ENCODE measurements at regions not wholly inside any gene's neighbourhood (a gene's known extent, or its start where the extent isn't known, plus 50 kb on each side); places are given as distances from the start of the nearest gene placed in this dataset.
A peak's percentile ranks its signal among the peaks of the same experiment; 100 is the strongest.

- peaks cover 0 to 23% (median 20%) of the 10 kb centered on the region in 5 donors for H3K27me3 Mint-ChIP-seq
- peaks cover 0 to 5% (median under 1%) of the 10 kb centered on the region in 4 donors for H3K4me1 Mint-ChIP-seq
- POLR2A ChIA-PET: no interaction called here
- H3K9me3 Mint-ChIP-seq: peaks cover 0 to 13% (median 0%) of the 10 kb centered on the region in 9 donors
- no peak overlapping the region for H3K27ac Mint-ChIP-seq
- DNase-seq: no peak
- H3K36me3 Mint-ChIP-seq: peaks cover 0 to 1% (median 0%) of the 10 kb centered on the region in 3 donors
- no peak for ATAC-seq
- no peak overlapping the region for H3K4me3 Mint-ChIP-seq
Measured at GRCh38 chr22:47376322-47376700, 613.9 kb downstream of the TBC1D22A start.

- POLR2A ChIA-PET: no interaction called here
- Mint-ChIP-seq H3K4me1 (peaks cover 0 to 4% (median under 1%) of the 10 kb centered on the region in 4 donors), H3K27me3 (peaks cover 0 to 28% (median 18%) of the 10 kb centered on the region in 5 donors), H3K4me3 (no peak overlapping the region), H3K36me3 (peaks cover 0 to 1% (median 0%) of the 10 kb centered on the region in 3 donors), H3K9me3 (peaks cover 0 to 13% (median 0%) of the 10 kb centered on the region in 9 donors), H3K27ac (no peak overlapping the region)
- DNase-seq: no peak
- ATAC-seq: no peak
Measured at GRCh38 chr22:47375621-47376321, 613.3 kb downstream of the TBC1D22A start.

GRCh38 chr22:47374901-47375575 is 612.6 kb downstream of the TBC1D22A start:
- ATAC-seq: no peak
- no peak for DNase-seq
- Mint-ChIP-seq H3K27ac (no peak overlapping the region), H3K4me1 (peaks cover 0 to 3% (median under 1%) of the 10 kb centered on the region in 4 donors), H3K4me3 (no peak overlapping the region), H3K9me3 (peaks cover 0 to 13% (median 0%) of the 10 kb centered on the region in 9 donors), H3K36me3 (peaks cover 0 to 1% (median 0%) of the 10 kb centered on the region in 3 donors), H3K27me3 (peaks cover 0 to 35% (median 20%) of the 10 kb centered on the region in 5 donors)
- POLR2A ChIA-PET: no interaction called here

- peaks cover 0 to 3% (median under 1%) of the 10 kb centered on the region in 4 donors for H3K4me1 Mint-ChIP-seq
- H3K36me3 Mint-ChIP-seq: peaks cover 0 to 1% (median 0%) of the 10 kb centered on the region in 3 donors
- no peak overlapping the region for H3K27ac Mint-ChIP-seq
- POLR2A ChIA-PET: no interaction called here
- H3K4me3 Mint-ChIP-seq: no peak overlapping the region
- peaks cover 0 to 39% (median 20%) of the 10 kb centered on the region in 5 donors for H3K27me3 Mint-ChIP-seq
- ATAC-seq (no peak), DNase-seq (no peak)
- H3K9me3 Mint-ChIP-seq: peaks cover 0 to 13% (median 0%) of the 10 kb centered on the region in 9 donors
Measured at GRCh38 chr22:47374273-47374771, 611.9 kb downstream of the TBC1D22A start.

- Mint-ChIP-seq H3K4me1 (peaks cover 0 to 1% (median under 1%) of the 10 kb centered on the region in 4 donors), H3K36me3 (peaks cover 0 to 1% (median 0%) of the 10 kb centered on the region in 3 donors), H3K4me3 (no peak overlapping the region), H3K27me3 (peaks cover 0 to 39% (median 22%) of the 10 kb centered on the region in 5 donors), H3K27ac (no peak overlapping the region), H3K9me3 (peaks cover 0 to 9% (median 0%) of the 10 kb centered on the region in 9 donors)
- DNase-seq: no peak
- ATAC-seq: no peak
- POLR2A ChIA-PET: no interaction called here
Measured at GRCh38 chr22:47373648-47374272, 611.3 kb downstream of the TBC1D22A start.

GRCh38 chr22:47372596-47373385 is 610.3 kb downstream of the TBC1D22A start:
- Mint-ChIP-seq H3K36me3 (no peaks in the 10 kb centered on the region), H3K9me3 (no peaks in the 10 kb centered on the region), H3K27me3 (peaks cover 0 to 39% (median 25%) of the 10 kb centered on the region in 5 donors), H3K27ac (no peak overlapping the region), H3K4me3 (no peak overlapping the region), H3K4me1 (no peaks in the 10 kb centered on the region)
- peak in 1 of 10 donors; percentile 48 for DNase-seq
- POLR2A ChIA-PET: no interaction called here
- ATAC-seq: no peak

- Mint-ChIP-seq H3K36me3 (no peaks in the 10 kb centered on the region), H3K27ac (no peak overlapping the region), H3K4me1 (no peaks in the 10 kb centered on the region), H3K27me3 (peaks cover under 1 to 43% (median 28%) of the 10 kb centered on the region in 5 donors), H3K9me3 (no peaks in the 10 kb centered on the region), H3K4me3 (no peak overlapping the region)
- no peak for ATAC-seq
- DNase-seq: peak in 1 of 10 donors; percentile 55
- POLR2A ChIA-PET: no interaction called here
Measured at GRCh38 chr22:47372111-47372581, 609.7 kb downstream of the TBC1D22A start.

GRCh38 chr22:47371263-47372090 is 609.0 kb downstream of the TBC1D22A start:
- peaks cover 1 to 48% (median 29%) of the 10 kb centered on the region in 5 donors for H3K27me3 Mint-ChIP-seq
- no peak overlapping the region for H3K27ac Mint-ChIP-seq
- H3K36me3 Mint-ChIP-seq: no peaks in the 10 kb centered on the region
- no peak overlapping the region for H3K4me3 Mint-ChIP-seq
- POLR2A ChIA-PET: no interaction called here
- H3K9me3 Mint-ChIP-seq: no peaks in the 10 kb centered on the region
- H3K4me1 Mint-ChIP-seq: no peaks in the 10 kb centered on the region
- peak in 1 of 10 donors; percentile 61 for DNase-seq
- no peak for ATAC-seq

GRCh38 chr22:47370448-47371262 is 608.2 kb downstream of the TBC1D22A start:
- H3K4me1 Mint-ChIP-seq: no peaks in the 10 kb centered on the region
- DNase-seq: no peak
- ATAC-seq: no peak
- POLR2A ChIA-PET: no interaction called here
- no peaks in the 10 kb centered on the region for H3K36me3 Mint-ChIP-seq
- peaks cover 0 to under 1% (median 0%) of the 10 kb centered on the region in 9 donors for H3K9me3 Mint-ChIP-seq
- H3K27me3 Mint-ChIP-seq: peaks cover 1 to 55% (median 29%) of the 10 kb centered on the region in 5 donors
- H3K27ac Mint-ChIP-seq: no peak overlapping the region
- H3K4me3 Mint-ChIP-seq: no peak overlapping the region

- H3K4me3 Mint-ChIP-seq: no peak overlapping the region
Measured at GRCh38 chr22:47369431-47370015, 607.1 kb downstream of the TBC1D22A start.

More at GRCh38 chr22:47369431-47370015, 607.1 kb downstream of the TBC1D22A start:
- DNase-seq: no peak
- H3K27me3 Mint-ChIP-seq: peaks cover 1 to 56% (median 26%) of the 10 kb centered on the region in 5 donors
- no peak for ATAC-seq
- H3K36me3 Mint-ChIP-seq: no peaks in the 10 kb centered on the region
- no peak overlapping the region for H3K27ac Mint-ChIP-seq
- no peaks in the 10 kb centered on the region for H3K4me1 Mint-ChIP-seq
- POLR2A ChIA-PET: no interaction called here
- H3K9me3 Mint-ChIP-seq: peaks cover 0 to 11% (median 2%) of the 10 kb centered on the region in 9 donors

All from naive thymus-derived CD8-positive, alpha-beta T cell (primary cell).